Muscle layer of duodenum (tissue), 2 donors: ENCODE measurements at regions not wholly inside any gene's neighbourhood (a gene's known extent, or its start where the extent isn't known, plus 50 kb on each side); places are given as distances from the start of the nearest gene placed in this dataset.

Source experiments
- H3K27ac ChIP-seq: one replicate; pipeline ENCODE4 v1.7.0; 2013; ENCODE audit warnings: mild to moderate bottlenecking, low read length
- H3K27me3 ChIP-seq: one replicate; pipeline ENCODE4 v1.7.0; 2013; ENCODE audit warnings: low read depth, mild to moderate bottlenecking, control low read depth, low read length
- H3K36me3 ChIP-seq, 2 donors: one replicate each; pipeline ENCODE4 v1.7.0; 2013; ENCODE audit warnings: low read length in 2 of 2, control low read depth in 1 of 2, mild to moderate bottlenecking in 1 of 2; ENCODE audit not compliant: insufficient read depth in 2 of 2, control insufficient read depth in 1 of 2
- H3K4me1 ChIP-seq, 2 donors: one replicate each; pipeline ENCODE4 v1.7.0; 2013; ENCODE audit warnings: low read length in 2 of 2, mild to moderate bottlenecking in 2 of 2, control low read depth in 1 of 2, moderate library complexity in 1 of 2; ENCODE audit not compliant: insufficient read depth in 2 of 2, control insufficient read depth in 1 of 2
- H3K4me3 ChIP-seq, 2 donors: one replicate each; pipeline ENCODE4 v1.7.0; 2013; ENCODE audit warnings: low read length in 2 of 2, low read depth in 1 of 2, mild to moderate bottlenecking in 1 of 2
- H3K9me3 ChIP-seq, 2 donors: one replicate each; pipeline ENCODE4 v1.7.0; 2013; ENCODE audit warnings: low read length in 2 of 2, control low read depth in 1 of 2, mild to moderate bottlenecking in 1 of 2; ENCODE audit not compliant: control insufficient read depth in 1 of 2
- donor health status: healthy.

DNA sequence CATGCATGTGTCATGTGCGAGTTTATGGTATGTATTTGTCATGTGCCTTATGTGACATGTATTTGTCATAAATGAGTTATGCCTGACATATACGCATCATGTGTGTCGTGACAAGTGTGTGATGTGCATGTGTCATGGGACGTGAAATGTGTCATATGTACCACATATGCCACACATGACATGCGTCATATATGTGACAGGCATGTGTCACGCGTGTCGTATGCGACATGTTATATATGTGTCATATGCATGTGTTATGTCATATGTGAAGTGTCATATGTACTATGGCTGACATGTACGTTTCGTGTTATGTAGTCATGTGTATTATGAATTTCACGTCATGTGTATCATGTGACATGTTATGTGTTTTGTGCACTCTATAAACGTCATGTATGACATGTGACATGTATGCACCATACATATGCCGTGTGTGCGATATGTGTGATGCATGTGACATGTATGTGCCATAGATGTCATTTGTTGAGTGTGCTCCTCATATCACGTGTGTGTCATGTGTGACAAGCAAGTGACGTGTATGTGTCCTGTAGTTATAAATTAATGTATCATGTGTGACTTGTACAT is 2152.3 kb upstream of the PIK3C3 start:
- H3K4me1 ChIP-seq: no peaks in the 10 kb centered on the region
- H3K36me3 ChIP-seq: no peaks in the 10 kb centered on the region
- H3K9me3 ChIP-seq: no peaks in the 10 kb centered on the region
- no peak overlapping the region for H3K4me3 ChIP-seq
- H3K27me3 ChIP-seq: no peaks in the 10 kb centered on the region
- H3K27ac ChIP-seq: no peak overlapping the region

DNA sequence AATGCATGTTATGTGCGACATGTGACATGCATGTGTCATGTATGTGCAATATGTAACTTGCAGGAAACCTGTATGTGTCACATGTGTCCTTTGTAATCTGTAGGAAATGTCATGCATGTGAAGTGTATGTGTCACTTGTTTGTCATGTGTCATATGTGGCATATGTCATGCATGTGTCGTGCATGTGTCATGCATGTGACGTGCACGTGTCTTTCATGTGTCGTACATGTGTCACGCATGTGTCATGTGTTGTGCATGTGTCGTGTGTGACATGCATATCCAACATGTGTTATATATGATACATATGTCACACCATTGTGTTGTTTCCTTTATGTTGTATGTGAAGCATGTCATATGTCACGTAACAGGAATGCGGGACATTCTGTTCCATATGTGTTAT is 2153.2 kb upstream of the PIK3C3 start:
- Histone ChIP-seq H3K4me3 (no peak overlapping the region), H3K27me3 (no peaks in the 10 kb centered on the region), H3K4me1 (no peaks in the 10 kb centered on the region), H3K27ac (no peak overlapping the region), H3K36me3 (no peaks in the 10 kb centered on the region), H3K9me3 (no peaks in the 10 kb centered on the region)

DNA sequence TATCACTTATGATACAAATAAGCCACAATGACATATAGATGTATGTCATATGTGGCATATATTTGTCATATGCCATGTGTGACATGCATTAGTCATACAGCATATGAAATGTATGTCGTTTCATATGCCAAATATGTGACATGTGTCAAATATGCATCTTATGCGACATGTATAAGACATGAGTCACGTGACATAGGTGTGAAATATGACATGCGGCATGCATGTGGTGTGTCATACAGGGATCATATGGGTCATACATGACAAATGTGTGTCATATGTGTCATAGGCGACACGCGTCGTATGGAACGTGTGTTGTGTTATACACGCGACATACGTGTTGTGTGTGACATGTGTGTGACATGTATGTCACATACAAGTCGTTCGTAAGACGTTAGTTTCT is 2154.0 kb upstream of the PIK3C3 start:
- Histone ChIP-seq H3K27ac (no peak overlapping the region), H3K4me1 (no peaks in the 10 kb centered on the region), H3K36me3 (no peaks in the 10 kb centered on the region), H3K27me3 (no peaks in the 10 kb centered on the region), H3K9me3 (no peaks in the 10 kb centered on the region), H3K4me3 (no peak overlapping the region)

DNA sequence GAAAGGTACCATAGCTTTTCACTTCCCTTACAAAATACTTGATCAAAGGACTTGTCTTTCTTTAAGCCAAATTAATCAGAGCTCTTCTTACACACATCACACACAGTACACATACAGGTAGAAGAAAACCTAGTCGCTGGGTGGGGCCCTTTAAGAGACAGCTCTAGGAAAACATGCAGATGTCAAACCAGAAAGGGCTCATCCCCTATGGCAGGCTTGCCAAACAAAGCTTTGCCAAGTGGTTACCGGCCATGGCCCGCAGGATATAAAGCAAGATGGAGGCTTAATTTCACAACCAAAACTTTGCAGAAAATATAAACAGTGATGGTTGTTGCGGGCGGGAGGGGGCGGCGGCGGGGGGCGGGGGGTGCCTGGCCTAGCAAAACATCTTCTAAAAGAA is 2156.0 kb upstream of the PIK3C3 start:
- Histone ChIP-seq H3K27ac (no peak overlapping the region), H3K36me3 (no peaks in the 10 kb centered on the region), H3K4me1 (no peaks in the 10 kb centered on the region), H3K9me3 (no peaks in the 10 kb centered on the region), H3K4me3 (no peak overlapping the region), H3K27me3 (no peaks in the 10 kb centered on the region)

DNA sequence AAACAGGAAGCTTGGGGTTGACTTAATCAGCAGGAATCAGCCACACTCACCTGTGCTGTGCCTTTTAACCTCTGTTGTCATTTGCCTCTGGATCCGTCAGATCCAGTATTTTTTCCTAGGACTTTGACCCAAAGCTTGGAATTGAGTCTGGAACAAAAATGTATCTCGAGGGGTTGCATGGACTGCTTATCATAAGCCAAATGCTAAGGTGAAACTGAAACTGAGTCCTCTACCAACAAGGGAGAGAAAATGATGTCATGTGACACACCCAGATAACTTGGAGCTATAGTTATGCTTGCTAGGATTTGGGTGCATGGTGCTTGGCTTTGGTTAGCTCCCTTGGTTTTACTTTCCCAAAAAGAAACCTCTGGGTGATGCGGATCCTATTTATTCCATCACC is 2158.6 kb upstream of the PIK3C3 start:
- no peaks in the 10 kb centered on the region for H3K36me3 ChIP-seq
- no peaks in the 10 kb centered on the region for H3K27me3 ChIP-seq
- no peaks in the 10 kb centered on the region for H3K4me1 ChIP-seq
- H3K27ac ChIP-seq: no peak overlapping the region
- no peak overlapping the region for H3K4me3 ChIP-seq
- H3K9me3 ChIP-seq: no peaks in the 10 kb centered on the region

DNA sequence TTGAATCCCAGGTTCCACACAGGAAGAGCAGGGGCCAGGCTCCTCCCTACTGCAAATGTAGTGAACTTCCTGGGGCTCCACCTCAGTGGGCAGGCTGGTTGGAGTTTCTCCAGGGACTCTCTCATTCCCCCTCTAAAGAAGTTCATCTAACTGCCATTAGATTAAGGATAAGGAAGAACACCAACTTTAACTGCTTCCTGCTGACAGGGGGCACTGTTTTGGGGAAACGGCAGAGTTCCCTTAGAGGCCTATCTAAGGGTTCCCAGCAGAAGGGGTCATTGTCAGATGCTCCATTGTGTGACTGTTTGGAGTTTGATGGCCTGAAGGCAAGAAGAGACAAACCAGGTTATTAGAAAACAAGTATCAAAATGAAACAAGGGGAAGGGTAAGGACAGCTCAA is 2159.7 kb upstream of the PIK3C3 start:
- no peak overlapping the region for H3K27ac ChIP-seq

DNA sequence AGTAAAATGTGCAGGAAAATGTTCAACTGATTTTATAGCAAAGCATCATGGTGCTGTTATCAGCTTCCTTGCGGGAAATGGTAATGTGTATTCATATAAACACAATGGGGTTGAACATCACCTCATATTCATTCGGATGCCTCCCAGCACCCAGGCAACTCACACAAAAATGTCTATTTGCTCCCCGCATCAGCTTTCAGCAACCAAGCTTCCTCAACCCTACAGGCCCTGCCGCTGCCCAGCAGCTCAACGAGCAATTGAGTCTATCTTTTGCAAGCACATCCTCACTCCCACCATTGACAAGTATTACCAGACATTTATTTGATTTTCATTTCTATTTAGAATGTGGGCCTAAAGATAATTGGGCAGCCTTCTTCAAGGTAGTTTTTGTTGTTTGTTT is 2161.4 kb upstream of the PIK3C3 start:
- Histone ChIP-seq H3K9me3 (no peaks in the 10 kb centered on the region), H3K36me3 (no peaks in the 10 kb centered on the region), H3K27ac (no peak overlapping the region), H3K4me1 (no peaks in the 10 kb centered on the region), H3K27me3 (no peaks in the 10 kb centered on the region), H3K4me3 (no peak overlapping the region)

More for the DNA sequence above, 2159.7 kb upstream of the PIK3C3 start:
- H3K27me3 ChIP-seq: no peaks in the 10 kb centered on the region
- H3K9me3 ChIP-seq: no peaks in the 10 kb centered on the region
- H3K4me1 ChIP-seq: no peaks in the 10 kb centered on the region
- no peak overlapping the region for H3K4me3 ChIP-seq
- no peaks in the 10 kb centered on the region for H3K36me3 ChIP-seq

DNA sequence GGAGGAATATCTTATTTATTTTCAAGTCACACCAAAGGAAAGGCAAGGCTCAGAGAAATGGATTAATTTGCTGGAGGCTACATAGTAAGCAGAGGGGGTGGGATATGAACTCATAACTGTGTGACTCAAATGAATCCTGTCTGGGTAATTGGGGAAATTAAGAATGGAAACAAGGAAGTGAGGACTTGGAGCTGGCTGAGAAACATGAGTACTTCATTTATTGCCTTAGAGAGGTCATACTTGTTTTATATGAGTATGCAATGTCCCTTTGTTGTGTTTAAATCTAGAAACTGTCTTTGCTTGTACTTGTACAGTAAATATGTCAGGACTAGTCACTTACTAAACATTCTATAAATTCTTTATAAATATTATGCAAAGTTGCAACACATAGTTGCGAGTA is 2166.7 kb upstream of the PIK3C3 start:
- Histone ChIP-seq H3K4me1 (no peaks in the 10 kb centered on the region), H3K9me3 (no peaks in the 10 kb centered on the region), H3K4me3 (no peak overlapping the region), H3K27ac (no peak overlapping the region), H3K36me3 (no peaks in the 10 kb centered on the region), H3K27me3 (no peaks in the 10 kb centered on the region)

DNA sequence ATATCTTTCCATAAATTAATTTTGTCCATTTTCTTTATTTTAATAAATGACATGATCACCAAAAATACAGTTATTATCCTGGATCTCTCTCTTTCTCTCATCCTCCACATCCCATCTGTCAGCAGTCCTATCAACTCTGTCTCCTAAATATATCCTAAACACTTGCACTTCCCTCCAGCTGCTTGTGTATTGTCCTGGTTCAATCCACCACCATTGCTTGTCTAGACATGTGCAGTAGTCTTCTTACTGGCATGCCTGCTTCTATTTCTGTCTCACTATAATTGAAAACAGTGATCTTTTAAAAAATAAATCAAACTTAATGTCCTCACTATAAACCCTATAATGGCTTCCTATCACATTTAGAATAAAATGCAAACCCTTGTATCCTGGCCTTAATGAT is 2168.6 kb upstream of the PIK3C3 start:
- Histone ChIP-seq H3K4me3 (no peak overlapping the region), H3K4me1 (peaks cover 0 to 4% of the 10 kb centered on the region in 2 donors), H3K9me3 (no peaks in the 10 kb centered on the region), H3K27me3 (no peaks in the 10 kb centered on the region), H3K36me3 (no peaks in the 10 kb centered on the region), H3K27ac (no peak overlapping the region)

DNA sequence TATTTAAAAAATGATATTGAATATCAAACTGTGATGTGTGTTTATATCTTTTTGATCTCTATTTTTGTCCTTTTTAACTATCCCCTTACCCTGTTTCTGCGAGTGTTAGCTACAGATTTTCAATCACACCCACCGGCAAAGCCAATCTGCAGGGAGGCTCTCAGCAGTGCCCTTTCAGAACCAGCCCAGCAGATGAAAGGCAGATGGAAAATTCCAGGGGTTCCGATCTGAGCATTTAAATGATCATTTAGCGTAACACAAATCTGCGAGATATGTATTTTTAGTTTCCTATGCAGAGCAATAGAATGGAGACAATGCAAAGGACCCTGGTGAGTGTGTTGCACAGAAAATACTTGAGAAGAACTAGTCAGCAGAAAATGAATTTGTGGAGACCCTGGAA is 2170.5 kb upstream of the PIK3C3 start:
- Histone ChIP-seq H3K36me3 (no peaks in the 10 kb centered on the region), H3K27me3 (no peaks in the 10 kb centered on the region), H3K4me1 (peaks cover 0 to 8% of the 10 kb centered on the region in 2 donors), H3K4me3 (no peak overlapping the region), H3K27ac (no peak overlapping the region), H3K9me3 (no peaks in the 10 kb centered on the region)

DNA sequence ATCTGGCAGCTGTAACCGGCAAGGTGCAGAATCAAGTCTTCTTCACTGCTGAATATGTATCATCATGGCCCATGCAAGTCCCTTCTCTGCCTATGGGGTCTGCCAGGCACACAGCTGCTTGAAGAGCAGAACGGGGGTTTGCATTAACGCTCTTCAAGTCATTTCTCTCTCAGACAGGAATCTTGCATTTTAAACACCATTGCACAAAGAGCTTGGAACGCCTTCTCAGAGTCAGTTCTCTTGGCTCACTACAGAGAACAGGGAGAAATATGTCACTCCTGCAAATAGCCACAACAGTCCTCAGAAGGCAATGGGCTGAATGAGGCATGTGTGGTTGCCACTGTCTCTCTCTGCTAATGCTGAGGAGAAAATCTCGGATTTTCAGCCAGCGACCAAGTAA is 2173.5 kb upstream of the PIK3C3 start:
- Histone ChIP-seq H3K27me3 (no peaks in the 10 kb centered on the region), H3K36me3 (no peaks in the 10 kb centered on the region), H3K4me3 (no peak overlapping the region), H3K4me1 (peaks cover 0 to 8% of the 10 kb centered on the region in 2 donors), H3K27ac (no peak overlapping the region), H3K9me3 (no peaks in the 10 kb centered on the region)

DNA sequence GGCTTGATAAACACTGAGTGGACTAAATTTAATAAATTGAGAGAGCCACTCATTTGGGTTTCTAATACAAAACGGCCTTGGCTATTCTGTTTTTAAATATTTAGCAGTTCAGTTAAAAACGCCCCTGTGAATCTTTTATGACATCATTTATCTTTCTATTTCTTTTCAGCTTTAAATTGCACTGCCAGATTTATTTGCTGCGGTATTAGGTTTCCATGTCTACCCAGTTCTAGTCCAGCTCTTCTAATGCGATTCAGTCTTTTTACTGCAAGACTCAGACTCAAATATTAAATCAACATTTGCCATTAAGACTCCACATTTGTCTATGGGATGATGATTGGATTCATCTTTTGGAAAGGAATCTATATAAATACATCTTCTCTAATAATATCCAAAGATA is 2174.3 kb upstream of the PIK3C3 start:
- no peaks in the 10 kb centered on the region for H3K9me3 ChIP-seq
- H3K27ac ChIP-seq: no peak overlapping the region
- H3K4me1 ChIP-seq: peaks cover 0 to 8% of the 10 kb centered on the region in 2 donors
- no peaks in the 10 kb centered on the region for H3K27me3 ChIP-seq
- H3K36me3 ChIP-seq: no peaks in the 10 kb centered on the region
- no peak overlapping the region for H3K4me3 ChIP-seq
